CD4-positive, CD25-positive, alpha-beta regulatory T cell (primary cell): ENCODE measurements at regions not wholly inside any gene's neighbourhood (a gene's known extent, or its start where the extent isn't known, plus 50 kb on each side); places are given as distances from the start of the nearest gene placed in this dataset.

Experiments used
- ATAC-seq, 2 donors: fragments of 150-1000 bp; cut with Tn5 transposase; one replicate each; pipeline ENCODE4 v1.10.0; 2021; ENCODE audit warnings: low read depth in 2 of 2, moderate number of reproducible peaks in 2 of 2, moderate library complexity in 1 of 2
- DNase-seq, 3 donors: peaks; one replicate each; pipeline versions ENCODE4 v3.0.0 to v3.0.0-alpha.2; 2012 to 2022; ENCODE audit warnings: mixed read lengths in 1 of 3
- H3K27ac ChIP-seq: one replicate; pipeline ENCODE4 v1.7.0; 2013; ENCODE audit warnings: mild to moderate bottlenecking, low read length; ENCODE audit not compliant: insufficient read depth, poor library complexity, severe bottlenecking
- H3K27me3 ChIP-seq: one replicate; pipeline ENCODE4 v1.7.0; 2013; ENCODE audit warnings: low read length; ENCODE audit not compliant: control insufficient read depth, insufficient read depth
- H3K36me3 ChIP-seq: one replicate; pipeline ENCODE4 v1.7.0; 2013; ENCODE audit warnings: mild to moderate bottlenecking, low read length, moderate library complexity; ENCODE audit not compliant: control insufficient read depth, insufficient read depth
- H3K4me1 ChIP-seq: 2 replicates; pipeline ENCODE4 v1.7.0; 2013; ENCODE audit warnings: mild to moderate bottlenecking, low read length; ENCODE audit not compliant: insufficient read depth, control insufficient read depth, poor library complexity, severe bottlenecking
- H3K4me3 ChIP-seq: one replicate; pipeline ENCODE4 v1.7.0; 2013; ENCODE audit warnings: low read depth, mild to moderate bottlenecking, low read length, moderate library complexity
- H3K9me3 ChIP-seq, 2 experiments: 1 replicate in 1 of 2; 2 replicates in 1 of 2; pipeline ENCODE4 v1.7.0; 2013; ENCODE audit warnings: low read length in 2 of 2, mild to moderate bottlenecking in 1 of 2, moderate library complexity in 1 of 2; ENCODE audit not compliant: control insufficient read depth in 2 of 2
- H3K27ac Mint-ChIP-seq, 3 donors: one replicate each; pipeline ENCODE4 v1.8.0; 2020 to 2022; ENCODE audit warnings: mild to moderate bottlenecking in 3 of 3, mixed read lengths in 3 of 3, moderate library complexity in 2 of 3
- H3K27me3 Mint-ChIP-seq: one replicate; pipeline ENCODE4 v1.8.0; 2022; ENCODE audit warnings: mild to moderate bottlenecking, mixed read lengths
- H3K36me3 Mint-ChIP-seq: one replicate; pipeline ENCODE4 v1.8.0; 2020; ENCODE audit warnings: mixed read lengths
- H3K4me1 Mint-ChIP-seq, 4 donors: one replicate each; pipeline ENCODE4 v1.8.0; 2020 to 2022; ENCODE audit warnings: mixed read lengths in 4 of 4, mild to moderate bottlenecking in 1 of 4
- H3K4me3 Mint-ChIP-seq, 4 donors: one replicate each; pipeline ENCODE4 v1.8.0; 2020 to 2022; ENCODE audit warnings: mild to moderate bottlenecking in 4 of 4, mixed read lengths in 4 of 4, moderate library complexity in 3 of 4
- H3K9me3 Mint-ChIP-seq, 7 donors: one replicate each; pipeline ENCODE4 v1.8.0; 2020 to 2022; ENCODE audit warnings: mixed read lengths in 7 of 7, mild to moderate bottlenecking in 3 of 7, moderate library complexity in 2 of 7

DNA sequence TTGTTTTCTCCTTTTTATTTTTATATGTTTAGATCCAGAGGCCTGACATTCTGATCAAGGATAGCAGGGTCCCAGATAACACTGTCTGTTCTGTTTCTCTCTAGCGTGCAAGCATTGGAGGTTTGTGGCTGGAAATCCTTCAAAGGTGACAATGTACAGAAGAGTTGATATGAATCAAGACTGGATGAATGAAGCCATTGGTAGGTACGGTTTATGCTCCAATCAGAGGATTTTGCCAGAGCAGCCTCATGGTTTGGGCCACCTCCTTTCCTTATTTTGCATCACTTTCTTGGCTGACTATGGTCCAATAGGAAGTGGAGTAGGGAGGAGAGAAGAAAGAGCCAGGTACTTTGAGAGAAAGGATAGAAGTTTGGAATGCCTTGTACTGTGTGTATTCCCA lies 484.8 kb upstream of the JAG1 start:
- no peaks in the 10 kb centered on the region for H3K27me3 ChIP-seq
- ATAC-seq (no peak), DNase-seq (no peak)
- no peaks in the 10 kb centered on the region for H3K36me3 ChIP-seq
- H3K9me3 Mint-ChIP-seq = peaks cover 0 to 7% (median 4%) of the 10 kb centered on the region in 7 donors
- no peak overlapping the region for H3K27ac Mint-ChIP-seq
- H3K4me3 ChIP-seq = no peak overlapping the region
- no peaks in the 10 kb centered on the region for H3K4me1 Mint-ChIP-seq
- H3K27ac ChIP-seq = no peak overlapping the region
- no peak overlapping the region for H3K4me3 Mint-ChIP-seq
- no peaks in the 10 kb centered on the region for H3K4me1 ChIP-seq
- no peaks in the 10 kb centered on the region for H3K36me3 Mint-ChIP-seq
- no peaks in the 10 kb centered on the region for H3K9me3 ChIP-seq
- H3K27me3 Mint-ChIP-seq = no peaks in the 10 kb centered on the region

DNA sequence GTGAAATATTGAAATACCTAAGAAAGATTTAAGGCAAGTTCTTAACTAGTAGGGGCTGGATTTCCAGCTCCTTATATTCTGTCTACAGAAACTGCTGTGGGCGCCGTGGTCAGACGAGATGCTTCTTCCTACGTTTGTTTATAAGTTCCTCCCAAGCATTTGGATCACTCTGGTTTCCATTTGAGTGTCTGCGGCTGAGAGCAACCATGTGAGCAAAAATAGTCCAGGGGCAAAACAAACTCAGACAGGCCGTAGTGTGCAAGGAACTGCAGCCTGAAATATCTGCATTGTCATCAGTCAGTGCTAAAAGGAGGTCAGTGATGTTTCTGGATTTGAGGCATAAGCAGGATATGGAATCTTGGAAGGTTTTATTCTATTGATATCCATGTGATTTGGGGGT lies 485.9 kb upstream of the JAG1 start:
- H3K27ac Mint-ChIP-seq = no peak overlapping the region
- DNase-seq (no peak), ATAC-seq (no peak)
- no peaks in the 10 kb centered on the region for H3K27me3 Mint-ChIP-seq
- no peaks in the 10 kb centered on the region for H3K36me3 Mint-ChIP-seq
- no peaks in the 10 kb centered on the region for H3K36me3 ChIP-seq
- no peak overlapping the region for H3K27ac ChIP-seq
- no peak overlapping the region for H3K4me3 ChIP-seq
- no peaks in the 10 kb centered on the region for H3K4me1 ChIP-seq
- peaks cover 0 to 7% (median 4%) of the 10 kb centered on the region in 7 donors for H3K9me3 Mint-ChIP-seq
- no peaks in the 10 kb centered on the region for H3K9me3 ChIP-seq
- no peaks in the 10 kb centered on the region for H3K27me3 ChIP-seq
- H3K4me1 Mint-ChIP-seq = no peaks in the 10 kb centered on the region
- no peak overlapping the region for H3K4me3 Mint-ChIP-seq

- no peak overlapping the region for H3K4me3 Mint-ChIP-seq
- H3K27ac ChIP-seq = no peak overlapping the region
- DNase-seq (no peak), ATAC-seq (no peak)
- H3K9me3 ChIP-seq = peaks cover 0 to 2% of the 10 kb centered on the region in 2 experiments
- H3K4me3 ChIP-seq = no peak overlapping the region
- H3K27me3 Mint-ChIP-seq = no peaks in the 10 kb centered on the region
- H3K4me1 ChIP-seq = no peaks in the 10 kb centered on the region
- H3K9me3 Mint-ChIP-seq = peaks cover 0 to 9% (median 4%) of the 10 kb centered on the region in 7 donors
- H3K36me3 ChIP-seq = no peaks in the 10 kb centered on the region
- no peaks in the 10 kb centered on the region for H3K36me3 Mint-ChIP-seq
- H3K4me1 Mint-ChIP-seq = no peaks in the 10 kb centered on the region
- H3K27ac Mint-ChIP-seq = peak overlapping the region in 1 of 3 donors; percentile 38
- H3K27me3 ChIP-seq = no peaks in the 10 kb centered on the region
These were observed 488.4 kb upstream of the JAG1 start for GRCh38 chr20:11162026-11162775.

- Mint-ChIP-seq H3K4me3 (no peak overlapping the region), H3K27ac (no peak overlapping the region), H3K4me1 (no peaks in the 10 kb centered on the region), H3K27me3 (no peaks in the 10 kb centered on the region), H3K9me3 (peaks cover 0 to 21% (median 5%) of the 10 kb centered on the region in 7 donors), H3K36me3 (no peaks in the 10 kb centered on the region)
- ATAC-seq (no peak), DNase-seq (no peak)
- Histone ChIP-seq H3K9me3 (peaks cover 0 to 2% of the 10 kb centered on the region in 2 experiments), H3K27ac (no peak overlapping the region), H3K27me3 (no peaks in the 10 kb centered on the region), H3K4me1 (no peaks in the 10 kb centered on the region), H3K4me3 (no peak overlapping the region), H3K36me3 (no peaks in the 10 kb centered on the region)
These were observed 492.0 kb upstream of the JAG1 start for GRCh38 chr20:11165789-11166188.

DNA sequence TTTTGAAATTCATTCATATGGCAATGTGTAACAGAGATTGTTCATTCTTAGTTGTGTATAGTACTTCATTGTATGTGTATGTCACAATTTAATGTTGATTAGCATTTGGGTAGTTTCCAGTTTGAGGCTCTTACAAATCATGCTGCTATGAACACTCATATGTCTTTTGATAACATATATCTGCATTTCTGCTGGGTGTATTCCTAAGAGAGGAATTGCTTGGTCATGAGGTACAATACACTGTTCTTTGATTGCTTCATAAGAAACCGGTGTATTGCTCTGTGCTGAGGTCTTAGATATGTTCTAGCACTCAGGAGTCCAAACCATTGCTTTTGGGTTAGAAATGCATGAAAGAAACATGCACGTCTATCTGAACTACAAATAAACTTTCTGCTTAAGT lies 492.9 kb upstream of the JAG1 start:
- H3K4me3 Mint-ChIP-seq = no peak overlapping the region
- peaks cover 0 to 21% (median 5%) of the 10 kb centered on the region in 7 donors for H3K9me3 Mint-ChIP-seq
- Histone ChIP-seq H3K4me3 (no peak overlapping the region), H3K36me3 (no peaks in the 10 kb centered on the region), H3K27ac (no peak overlapping the region), H3K4me1 (no peaks in the 10 kb centered on the region), H3K27me3 (no peaks in the 10 kb centered on the region), H3K9me3 (peaks cover 0 to 2% of the 10 kb centered on the region in 2 experiments)
- no peak for DNase-seq
- no peaks in the 10 kb centered on the region for H3K27me3 Mint-ChIP-seq
- H3K27ac Mint-ChIP-seq = no peak overlapping the region
- ATAC-seq = no peak
- H3K4me1 Mint-ChIP-seq = no peaks in the 10 kb centered on the region
- H3K36me3 Mint-ChIP-seq = no peaks in the 10 kb centered on the region

DNA sequence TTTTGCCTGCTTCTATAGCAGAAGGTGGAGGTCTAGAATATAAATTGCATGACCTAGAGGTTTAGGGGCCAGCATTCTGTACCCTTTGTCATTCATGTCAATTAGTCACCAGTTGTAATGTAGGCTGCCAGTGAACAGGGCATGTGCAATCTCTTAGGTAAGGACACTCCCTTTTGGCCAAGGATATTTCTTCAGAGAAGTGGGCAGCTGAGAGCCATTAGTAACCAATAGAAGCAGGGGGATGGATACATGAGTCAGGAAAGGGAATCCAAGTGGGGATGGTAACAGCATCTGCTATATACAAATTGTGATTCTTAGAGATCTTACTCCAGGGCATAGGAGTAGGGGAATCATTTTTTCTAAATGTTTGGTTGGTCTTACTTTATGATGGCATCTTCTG lies 494.2 kb upstream of the JAG1 start:
- Histone ChIP-seq H3K4me3 (no peak overlapping the region), H3K36me3 (no peaks in the 10 kb centered on the region), H3K27ac (no peak overlapping the region), H3K27me3 (no peaks in the 10 kb centered on the region), H3K9me3 (peaks cover 0 to 2% of the 10 kb centered on the region in 2 experiments), H3K4me1 (no peaks in the 10 kb centered on the region)
- Mint-ChIP-seq H3K4me1 (no peaks in the 10 kb centered on the region), H3K36me3 (no peaks in the 10 kb centered on the region), H3K27me3 (no peaks in the 10 kb centered on the region), H3K4me3 (no peak overlapping the region), H3K9me3 (peaks cover 0 to 21% (median 3%) of the 10 kb centered on the region in 7 donors), H3K27ac (no peak overlapping the region)
- DNase-seq = no peak
- no peak for ATAC-seq

GRCh38 chr20:11170025-11170424 lies 496.2 kb upstream of the JAG1 start:
- ATAC-seq = no peak
- DNase-seq = no peak
- H3K36me3 ChIP-seq = no peaks in the 10 kb centered on the region
- no peaks in the 10 kb centered on the region for H3K4me1 Mint-ChIP-seq
- H3K4me1 ChIP-seq = no peaks in the 10 kb centered on the region
- H3K9me3 ChIP-seq = peaks cover 0 to 2% of the 10 kb centered on the region in 2 experiments
- no peaks in the 10 kb centered on the region for H3K27me3 Mint-ChIP-seq
- no peak overlapping the region for H3K27ac Mint-ChIP-seq
- no peaks in the 10 kb centered on the region for H3K27me3 ChIP-seq
- peaks cover 0 to 18% (median 3%) of the 10 kb centered on the region in 7 donors for H3K9me3 Mint-ChIP-seq
- H3K4me3 Mint-ChIP-seq = no peak overlapping the region
- H3K36me3 Mint-ChIP-seq = no peaks in the 10 kb centered on the region
- no peak overlapping the region for H3K27ac ChIP-seq
- no peak overlapping the region for H3K4me3 ChIP-seq

- Mint-ChIP-seq H3K27ac (no peak overlapping the region), H3K4me1 (no peaks in the 10 kb centered on the region), H3K36me3 (no peaks in the 10 kb centered on the region), H3K9me3 (peaks cover 0 to 17% (median 3%) of the 10 kb centered on the region in 7 donors), H3K4me3 (no peak overlapping the region), H3K27me3 (no peaks in the 10 kb centered on the region)
- ATAC-seq (no peak), DNase-seq (no peak)
- Histone ChIP-seq H3K9me3 (peaks cover 0 to 2% of the 10 kb centered on the region in 2 experiments), H3K36me3 (no peaks in the 10 kb centered on the region), H3K4me3 (no peak overlapping the region), H3K27ac (no peak overlapping the region), H3K27me3 (no peaks in the 10 kb centered on the region), H3K4me1 (no peaks in the 10 kb centered on the region)
These were observed 496.8 kb upstream of the JAG1 start for GRCh38 chr20:11170565-11170964.
